ENCODE measurements at regions not wholly inside any gene's neighbourhood (a gene's known extent, or its start where the extent isn't known, plus 50 kb on each side); places are given as distances from the start of the nearest gene placed in this dataset.

GRCh38 chr12:28800129-28800528 is 348.9 kb upstream of the FAR2 start:
- TF ChIP-seq POLR2A (IDR thresholded peaks at IDR 0.05) (no peak), POLR2AphosphoS5 (IDR thresholded peaks at IDR 0.05) (no peak)
